MM.1S (cell line): ENCODE measurements at regions not wholly inside any gene's neighbourhood (a gene's known extent, or its start where the extent isn't known, plus 50 kb on each side); places are given as distances from the start of the nearest gene placed in this dataset.
"Not testable (repeated sequence)": the region's sequence is repeated elsewhere in the genome, so short reads cannot be mapped to it uniquely, and the experiment has no call there.

Source experiments
- DNase-seq: peaks from one replicate; pipeline ENCODE4 v3.0.0-alpha.2; 2015
- H2AFZ ChIP-seq: fragments of 300-600 bp; sonication (generic); 2 replicates; pipeline ENCODE4 v1.6.0; 2016; ENCODE audit warnings: antibody characterized with exemption, low read length
- H3F3A ChIP-seq: fragments of 300-600 bp; sonication (generic); 2 replicates; pipeline ENCODE4 v1.6.1; 2016; ENCODE audit warnings: mild to moderate bottlenecking, antibody characterized with exemption, low read length, moderate library complexity, mixed read lengths; ENCODE audit not compliant: insufficient read depth
- H3K27ac ChIP-seq: fragments of 300-600 bp; sonication (generic); 2 replicates; pipeline ENCODE4 v1.5.1; 2016; ENCODE audit warnings: mild to moderate bottlenecking, low read length
- H3K27me3 ChIP-seq: fragments of 300-600 bp; sonication (generic); replicated peaks from 2 replicates; pipeline ENCODE4 v1.6.0; 2016; ENCODE audit warnings: low read length; ENCODE audit not compliant: insufficient read depth
- H3K36me3 ChIP-seq: fragments of 300-600 bp; sonication (generic); replicated peaks from 2 replicates; pipeline ENCODE4 v1.6.1; 2016; ENCODE audit warnings: mild to moderate bottlenecking, low read length, mixed read lengths; ENCODE audit not compliant: insufficient read depth
- H3K4me1 ChIP-seq: fragments of 300-600 bp; sonication (generic); 2 replicates; pipeline ENCODE4 v1.6.1; 2016; ENCODE audit warnings: low read length, mixed read lengths
- H3K4me2 ChIP-seq: fragments of 300-600 bp; sonication (generic); 2 replicates; pipeline ENCODE4 v1.6.0; 2016; ENCODE audit warnings: low read depth, low read length
- H3K4me3 ChIP-seq: fragments of 300-600 bp; sonication (generic); 2 replicates; pipeline ENCODE4 v1.5.1; 2016; ENCODE audit warnings: low read length, mixed read lengths
- H3K79me2 ChIP-seq: fragments of 300-600 bp; sonication (generic); 2 replicates; pipeline ENCODE4 v1.6.1; 2016; ENCODE audit warnings: mixed run types, low read length, mixed read lengths
- H3K9ac ChIP-seq: fragments of 300-600 bp; sonication (generic); 2 replicates; pipeline ENCODE4 v1.6.1; 2016; ENCODE audit warnings: low read length, mixed read lengths
- H3K9me2 ChIP-seq: fragments of 300-600 bp; sonication (generic); replicated peaks from 2 replicates; pipeline ENCODE4 v1.6.1; 2016; ENCODE audit warnings: mild to moderate bottlenecking, low read length, mixed read lengths; ENCODE audit not compliant: insufficient read depth
- H3K9me3 ChIP-seq: fragments of 300-600 bp; sonication (generic); replicated peaks from 2 replicates; pipeline ENCODE4 v1.6.1; 2016; ENCODE audit warnings: mild to moderate bottlenecking, low read length, mixed read lengths; ENCODE audit not compliant: insufficient read depth
- H4K20me1 ChIP-seq: fragments of 300-600 bp; sonication (generic); 2 replicates; pipeline ENCODE4 v1.6.1; 2016; ENCODE audit warnings: mild to moderate bottlenecking, low read length, moderate library complexity, mixed read lengths; ENCODE audit not compliant: insufficient read depth
- CTCF ChIP-seq: fragments of 300-600 bp; sonication (generic); IDR thresholded peaks from 2 replicates; pipeline ENCODE4 v1.5.1; 2016; ENCODE audit warnings: antibody characterized with exemption, low read length, mixed read lengths
- EZH2 ChIP-seq: fragments of 300-600 bp; sonication (generic); optimal IDR thresholded peaks from 2 replicates; pipeline ENCODE3; 2017; ENCODE audit warnings: low read depth, mild to moderate bottlenecking, antibody characterized with exemption, low read length, mixed read lengths
- EZH2phosphoT487 ChIP-seq: fragments of 300-600 bp; sonication (generic); IDR thresholded peaks from 2 replicates; pipeline ENCODE4 v1.6.1; 2018; ENCODE audit warnings: antibody characterized with exemption, low read length

GRCh38 chr2:155583674-155584195 is 748.8 kb downstream of the NR4A2 start:
- Histone ChIP-seq H3F3A (no peaks in the 10 kb centered on the region), H3K79me2 (no peaks in the 10 kb centered on the region), H3K4me1 (no peaks in the 10 kb centered on the region), H3K9me2 (no peaks in the 10 kb centered on the region), H3K9ac (no peak overlapping the region), H3K27me3 (no peaks in the 10 kb centered on the region), H3K27ac (no peak overlapping the region), H3K36me3 (no peaks in the 10 kb centered on the region), H4K20me1 (no peaks in the 10 kb centered on the region), H3K4me2 (no peak overlapping the region), H2AFZ (no peak overlapping the region), H3K4me3 (no peak overlapping the region), H3K9me3 (no peaks in the 10 kb centered on the region)
- TF ChIP-seq CTCF (no peak), EZH2phosphoT487 (no peak), EZH2 (no peak)
- DNase-seq, result no peak

GRCh38 chr2:155574941-155575340 is 757.6 kb downstream of the NR4A2 start:
- Histone ChIP-seq H3K9ac (no peak overlapping the region), H3K9me2 (no peaks in the 10 kb centered on the region), H3K4me3 (no peak overlapping the region), H3K27ac (no peak overlapping the region), H4K20me1 (no peaks in the 10 kb centered on the region), H3K4me1 (no peaks in the 10 kb centered on the region), H3K27me3 (no peaks in the 10 kb centered on the region), H3K79me2 (no peaks in the 10 kb centered on the region), H2AFZ (no peak overlapping the region), H3F3A (no peaks in the 10 kb centered on the region), H3K4me2 (no peak overlapping the region), H3K9me3 (no peaks in the 10 kb centered on the region), H3K36me3 (no peaks in the 10 kb centered on the region)
- no peak for DNase-seq
- no peak for TF ChIP-seq EZH2
- TF ChIP-seq EZH2phosphoT487, result no peak

- Histone ChIP-seq H3K4me2 (no peak overlapping the region), H3K9ac (no peak overlapping the region), H3K4me3 (no peak overlapping the region), H3K9me3 (no peaks in the 10 kb centered on the region), H3K36me3 (no peaks in the 10 kb centered on the region), H2AFZ (no peak overlapping the region), H3F3A (no peaks in the 10 kb centered on the region), H3K27me3 (no peaks in the 10 kb centered on the region), H4K20me1 (no peaks in the 10 kb centered on the region), H3K27ac (no peak overlapping the region), H3K4me1 (no peaks in the 10 kb centered on the region), H3K9me2 (no peaks in the 10 kb centered on the region), H3K79me2 (no peaks in the 10 kb centered on the region)
- no peak for TF ChIP-seq EZH2
- no peak for TF ChIP-seq CTCF
- TF ChIP-seq EZH2phosphoT487, result no peak
- no peak for DNase-seq
Observed at GRCh38 chr2:155547571-155547970, 785.0 kb downstream of the NR4A2 start.

GRCh38 chr2:155546721-155547555 is 785.6 kb downstream of the NR4A2 start:
- Histone ChIP-seq H3K79me2 (no peaks in the 10 kb centered on the region), H3F3A (no peaks in the 10 kb centered on the region), H3K27ac (no peak overlapping the region), H3K4me3 (no peak overlapping the region), H3K4me2 (no peak overlapping the region), H4K20me1 (no peaks in the 10 kb centered on the region), H2AFZ (no peak overlapping the region), H3K9me2 (no peaks in the 10 kb centered on the region), H3K9ac (no peak overlapping the region), H3K36me3 (no peaks in the 10 kb centered on the region), H3K9me3 (no peaks in the 10 kb centered on the region), H3K4me1 (no peaks in the 10 kb centered on the region), H3K27me3 (no peaks in the 10 kb centered on the region)
- TF ChIP-seq EZH2 (no peak), EZH2phosphoT487 (no peak), CTCF (no peak)
- no peak for DNase-seq

GRCh38 chr2:155539028-155539427 is 793.5 kb downstream of the NR4A2 start:
- not testable (repeated sequence) for H3F3A ChIP-seq, H3K27ac ChIP-seq, H3K79me2 ChIP-seq, H3K4me2 ChIP-seq, H4K20me1 ChIP-seq, H3K9ac ChIP-seq, H3K4me3 ChIP-seq, H3K4me1 ChIP-seq, H2AFZ ChIP-seq, H3K9me2 ChIP-seq, H3K27me3 ChIP-seq, DNase-seq, H3K36me3 ChIP-seq, H3K9me3 ChIP-seq
